Spleen (tissue), 11 donors: ENCODE measurements at regions not wholly inside any gene's neighbourhood (a gene's known extent, or its start where the extent isn't known, plus 50 kb on each side); places are given as distances from the start of the nearest gene placed in this dataset.
A peak's percentile ranks its signal among the peaks of the same experiment; 100 is the strongest.

ENCODE experiments used
- DNase-seq: peaks from one replicate; pipeline ENCODE4 v3.0.0-alpha.2; 2020
- H3K27ac ChIP-seq, 8 donors: fragments of 200-600 bp; sonication (generic) in 7 of 8; 1 replicate in 4 of 8; 2 replicates in 4 of 8; pipeline versions ENCODE4 v1.5.0 to v1.8.0; 2016 to 2021; ENCODE audit warnings: inconsistent platforms in 4 of 8, mild to moderate bottlenecking in 4 of 8, moderate library complexity in 1 of 8
- H3K27me3 ChIP-seq, 7 donors: fragments of 200-600 bp; sonication (generic) in 6 of 7; replicated peaks in 1 of 7; 1 replicate in 4 of 7; 2 replicates in 3 of 7; pipeline versions ENCODE4 v1.5.0 to v1.8.0; 2016 to 2021; ENCODE audit warnings: inconsistent platforms in 3 of 7, mild to moderate bottlenecking in 1 of 7
- H3K36me3 ChIP-seq, 6 donors: fragments of 200-600 bp; sonication (generic) in 5 of 6; 1 replicate in 4 of 6; 2 replicates in 2 of 6; pipeline versions ENCODE4 v1.5.0 to v1.8.0; 2016 to 2021; ENCODE audit warnings: inconsistent platforms in 2 of 6
- H3K4me1 ChIP-seq, 6 donors: fragments of 200-600 bp; sonication (generic) in 5 of 6; 1 replicate in 3 of 6; 2 replicates in 3 of 6; pipeline versions ENCODE4 v1.5.0 to v1.8.0; 2016 to 2021; ENCODE audit warnings: inconsistent platforms in 3 of 6
- H3K4me3 ChIP-seq, 8 donors: fragments of 200-600 bp; sonication (generic) in 7 of 8; 1 replicate in 4 of 8; 2 replicates in 4 of 8; pipeline versions ENCODE4 v1.5.0 to v1.8.0; 2016 to 2021; ENCODE audit warnings: inconsistent platforms in 4 of 8, mild to moderate bottlenecking in 4 of 8, moderate library complexity in 2 of 8
- H3K9me3 ChIP-seq, 8 donors: fragments of 200-600 bp; sonication (generic) in 7 of 8; 1 replicate in 4 of 8; 2 replicates in 4 of 8; pipeline versions ENCODE4 v1.5.0 to v1.8.0; 2016 to 2021; ENCODE audit warnings: inconsistent platforms in 4 of 8
- CTCF ChIP-seq, 11 experiments: fragments of 200-600 bp in 7 of 11; fragments of 450-650 bp in 4 of 11; sonication (generic) in 4 of 11; IDR thresholded peaks in 8 of 11; conservative IDR thresholded peaks in 3 of 11; 1 replicate in 7 of 11; 2 replicates in 4 of 11; pipeline versions ENCODE4 v1.4.0 to v1.8.0; 2016 to 2021; ENCODE audit warnings: antibody characterized with exemption in 11 of 11, inconsistent platforms in 4 of 11, mild to moderate bottlenecking in 1 of 11
- POLR2A ChIP-seq, 3 donors: fragments of 450-650 bp; IDR thresholded peaks; one replicate each; pipeline ENCODE4 v1.5.1; 2017; ENCODE audit warnings: antibody characterized with exemption in 3 of 3, mild to moderate bottlenecking in 1 of 3
- POLR2AphosphoS5 ChIP-seq, 3 donors: sonication (generic); formaldehyde crosslinking; IDR thresholded peaks; one replicate each; pipeline ENCODE4 v1.5.1; 2017; ENCODE audit warnings: antibody characterized with exemption in 3 of 3
- WGBS, 5 donors: extraction: QIAGEN DNeasy Blood & Tissue Kit in 3 of 5; methylation state at CpG; one replicate each; pipeline versions ENCODE4 v1.1.5 to v1.1.7; 2013 to 2018; 5-methylcytosine and 5-hydroxymethylcytosine counted together
- intact Hi-C: fragments of 100-400 bp; cut with DNase I; formaldehyde crosslinking; loops from one replicate; pipeline ENCODE4 v1.15.0; 2023; ENCODE audit warnings: low total_unique reads
- donor health status: healthy with polysubstance abuse.
- donor health status: DM: no; HTN: no; CAD: no; lungs with moderate emphysema.
- donor health status: DM: no; HTN: no; CAD: no.
- donor health status: Bipolar disorder and iron deficiency.
- donor health status: healthy.
- donor health status: DM: no; HTN: no; CAD: no.
- donor health status: DM: yes; HTN: yes; CAD: no.

DNA sequence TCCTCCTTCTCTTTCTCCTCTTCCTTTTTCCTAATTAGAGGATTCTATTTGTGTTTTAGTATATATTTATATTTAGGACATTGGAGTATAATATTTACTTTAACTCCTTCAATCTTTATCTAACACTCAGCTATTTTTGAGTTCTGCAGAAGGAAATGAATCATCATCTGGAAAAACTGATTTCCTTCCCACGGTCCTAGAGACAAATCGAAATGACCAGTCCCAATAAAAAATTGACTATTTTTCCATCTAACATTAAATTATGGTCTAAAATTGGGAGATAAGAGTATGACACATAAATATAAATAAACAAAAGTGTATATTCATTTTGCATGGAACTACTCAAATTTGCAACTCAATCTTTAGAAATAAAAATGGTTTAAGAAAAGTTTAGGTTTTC, 167.4 kb downstream of the TMTC3 start:
- no peak for TF ChIP-seq CTCF (IDR thresholded peaks at IDR 0.05 in 8 of 11, conservative IDR thresholded peaks at IDR 0.05 in 3 of 11)
- TF ChIP-seq POLR2A (IDR thresholded peaks at IDR 0.05) = no peak
- TF ChIP-seq POLR2AphosphoS5 (IDR thresholded peaks at IDR 0.05) = no peak
- Histone ChIP-seq H3K9me3 (no peaks in the 10 kb centered on the region), H3K36me3 (no peaks in the 10 kb centered on the region), H3K4me3 (no peak overlapping the region), H3K4me1 (no peaks in the 10 kb centered on the region), H3K27me3 (no peaks in the 10 kb centered on the region), H3K27ac (no peak overlapping the region)
- intact Hi-C loops = no loop called here
- DNase-seq = no peak
- WGBS, 5 donors = 36 to 59% (median 46%) methylated on average over 2 of the region's 2 CpGs

DNA sequence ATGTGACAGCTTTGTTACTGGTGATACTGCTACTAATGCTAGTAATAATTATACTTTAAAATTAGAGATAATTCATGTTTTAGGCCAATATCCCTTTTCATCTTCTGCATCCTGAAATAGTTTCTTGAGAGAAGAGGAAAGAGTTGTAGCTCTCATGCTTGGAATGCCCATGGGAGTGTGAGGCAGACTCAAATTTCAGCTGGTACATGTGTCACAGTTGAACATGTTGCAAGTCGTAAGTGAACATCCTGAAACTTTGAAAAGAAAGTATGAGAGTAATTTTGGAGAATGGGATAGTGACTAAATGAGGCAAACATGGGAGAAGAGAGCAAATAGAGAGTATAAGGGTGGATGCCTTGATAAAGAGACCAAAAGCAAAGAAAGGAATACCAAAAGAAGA, 168.0 kb downstream of the TMTC3 start:
- WGBS, 5 donors = 73 to 80% (median 78%) methylated on average over 1 of the region's 1 CpG
- no peak for TF ChIP-seq POLR2A (IDR thresholded peaks at IDR 0.05)
- TF ChIP-seq CTCF (IDR thresholded peaks at IDR 0.05 in 8 of 11, conservative IDR thresholded peaks at IDR 0.05 in 3 of 11) = no peak
- no peak for TF ChIP-seq POLR2AphosphoS5 (IDR thresholded peaks at IDR 0.05)
- no peaks in the 10 kb centered on the region for H3K9me3 ChIP-seq
- no peaks in the 10 kb centered on the region for H3K4me1 ChIP-seq
- H3K4me3 ChIP-seq = no peak overlapping the region
- no peaks in the 10 kb centered on the region for H3K27me3 ChIP-seq
- intact Hi-C loops = no loop called here
- H3K36me3 ChIP-seq = no peaks in the 10 kb centered on the region
- no peak overlapping the region for H3K27ac ChIP-seq
- no peak for DNase-seq

- Histone ChIP-seq H3K36me3 (no peaks in the 10 kb centered on the region), H3K9me3 (no peaks in the 10 kb centered on the region), H3K27me3 (no peaks in the 10 kb centered on the region), H3K4me1 (no peaks in the 10 kb centered on the region), H3K27ac (no peak overlapping the region), H3K4me3 (no peak overlapping the region)
- TF ChIP-seq POLR2AphosphoS5 (IDR thresholded peaks at IDR 0.05) (no peak), CTCF (IDR thresholded peaks at IDR 0.05 in 8 of 11, conservative IDR thresholded peaks at IDR 0.05 in 3 of 11) (no peak), POLR2A (IDR thresholded peaks at IDR 0.05) (no peak)
- 83 to 93% (median 85%) methylated on average over 6 of the region's 6 CpGs for WGBS, 5 donors
- peak; percentile 49 for DNase-seq
- intact Hi-C loops = no loop called here
Measured at GRCh38 chr12:88310666-88311065, 168.6 kb downstream of the TMTC3 start.

DNA sequence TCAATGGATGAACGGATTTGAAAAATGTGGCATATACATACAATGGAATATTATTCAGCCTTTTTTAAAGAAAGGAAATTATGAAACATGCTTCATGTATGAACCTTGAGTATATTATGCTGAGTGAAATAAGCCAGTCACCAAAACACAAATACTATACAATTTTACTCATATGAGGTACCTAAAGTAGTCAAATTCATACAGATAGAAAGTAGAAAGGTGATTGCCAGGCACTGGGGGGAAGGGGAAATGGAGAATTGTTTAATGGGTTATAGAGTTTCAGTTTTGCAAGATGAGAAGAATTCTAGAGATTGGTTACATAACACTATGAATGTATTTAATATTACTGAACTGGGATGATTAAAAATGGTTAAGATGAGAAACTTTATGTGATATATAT, 171.4 kb downstream of the TMTC3 start:
- DNase-seq = no peak
- H3K27ac ChIP-seq = no peak overlapping the region
- 81 to 95% (median 90%) methylated on average over 1 of the region's 1 CpG for WGBS, 5 donors
- intact Hi-C loops = no loop called here
- TF ChIP-seq CTCF (IDR thresholded peaks at IDR 0.05 in 8 of 11, conservative IDR thresholded peaks at IDR 0.05 in 3 of 11) (no peak), POLR2A (IDR thresholded peaks at IDR 0.05) (no peak), POLR2AphosphoS5 (IDR thresholded peaks at IDR 0.05) (no peak)
- no peaks in the 10 kb centered on the region for H3K9me3 ChIP-seq
- no peaks in the 10 kb centered on the region for H3K36me3 ChIP-seq
- no peaks in the 10 kb centered on the region for H3K4me1 ChIP-seq
- H3K4me3 ChIP-seq = no peak overlapping the region
- H3K27me3 ChIP-seq = no peaks in the 10 kb centered on the region
